Thyroid gland (tissue), 4 donors: ENCODE measurements at regions not wholly inside any gene's neighbourhood (a gene's known extent, or its start where the extent isn't known, plus 50 kb on each side); places are given as distances from the start of the nearest gene placed in this dataset.

Source experiments
- POLR2A ChIP-seq, 2 donors: fragments of 450-650 bp; IDR thresholded peaks; one replicate each; pipeline ENCODE4 v1.6.1; 2017; ENCODE audit warnings: antibody characterized with exemption in 2 of 2, mild to moderate bottlenecking in 2 of 2, moderate library complexity in 1 of 2
- TF ChIP-seq, protein P1 (sequence below), 6 experiments: fragments of 200-600 bp in 3 of 6; fragments of 450-650 bp in 3 of 6; sonication (generic) in 3 of 6; IDR thresholded peaks; one replicate each; pipeline ENCODE4 v1.5.1; 2016 to 2019; ENCODE audit warnings: antibody characterized with exemption in 6 of 6, mild to moderate bottlenecking in 2 of 6, inconsistent platforms in 1 of 6, moderate library complexity in 1 of 6

- TF ChIP-seq, protein P1, sequence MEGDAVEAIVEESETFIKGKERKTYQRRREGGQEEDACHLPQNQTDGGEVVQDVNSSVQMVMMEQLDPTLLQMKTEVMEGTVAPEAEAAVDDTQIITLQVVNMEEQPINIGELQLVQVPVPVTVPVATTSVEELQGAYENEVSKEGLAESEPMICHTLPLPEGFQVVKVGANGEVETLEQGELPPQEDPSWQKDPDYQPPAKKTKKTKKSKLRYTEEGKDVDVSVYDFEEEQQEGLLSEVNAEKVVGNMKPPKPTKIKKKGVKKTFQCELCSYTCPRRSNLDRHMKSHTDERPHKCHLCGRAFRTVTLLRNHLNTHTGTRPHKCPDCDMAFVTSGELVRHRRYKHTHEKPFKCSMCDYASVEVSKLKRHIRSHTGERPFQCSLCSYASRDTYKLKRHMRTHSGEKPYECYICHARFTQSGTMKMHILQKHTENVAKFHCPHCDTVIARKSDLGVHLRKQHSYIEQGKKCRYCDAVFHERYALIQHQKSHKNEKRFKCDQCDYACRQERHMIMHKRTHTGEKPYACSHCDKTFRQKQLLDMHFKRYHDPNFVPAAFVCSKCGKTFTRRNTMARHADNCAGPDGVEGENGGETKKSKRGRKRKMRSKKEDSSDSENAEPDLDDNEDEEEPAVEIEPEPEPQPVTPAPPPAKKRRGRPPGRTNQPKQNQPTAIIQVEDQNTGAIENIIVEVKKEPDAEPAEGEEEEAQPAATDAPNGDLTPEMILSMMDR (IDR thresholded peaks at IDR 0.05) = no peak
- TF ChIP-seq POLR2A (IDR thresholded peaks at IDR 0.05) = no peak
Measured at GRCh38 chr3:22745321-22745720, 457.8 kb upstream of the UBE2E2 start.
